Peyer's patch (tissue), 4 donors: ENCODE measurements at regions not wholly inside any gene's neighbourhood (a gene's known extent, or its start where the extent isn't known, plus 50 kb on each side); places are given as distances from the start of the nearest gene placed in this dataset.

Experiments
- DNase-seq, 3 donors: peaks; one replicate each; pipeline ENCODE4 v3.0.0-alpha.2; 2017 to 2019
- H3K27ac ChIP-seq, 4 donors: fragments of 200-600 bp; sonication (generic); one replicate each; pipeline ENCODE4 v1.5.1; 2016 to 2019
- H3K27me3 ChIP-seq, 2 donors: fragments of 200-600 bp; sonication (generic); one replicate each; pipeline ENCODE4 v1.5.1; 2019
- H3K36me3 ChIP-seq, 3 donors: fragments of 200-600 bp; sonication (generic); one replicate each; pipeline ENCODE4 v1.5.1; 2016 to 2019
- H3K4me1 ChIP-seq, 4 donors: fragments of 200-600 bp; sonication (generic); one replicate each; pipeline ENCODE4 v1.5.1; 2016 to 2019
- H3K4me3 ChIP-seq, 4 donors: fragments of 200-600 bp; sonication (generic); 1 replicate in 3 of 4; 2 replicates in 1 of 4; pipeline ENCODE4 v1.5.1; 2016 to 2019; ENCODE audit warnings: mild to moderate bottlenecking in 1 of 4
- H3K9me3 ChIP-seq, 4 donors: fragments of 200-600 bp; sonication (generic); one replicate each; pipeline ENCODE4 v1.5.1; 2016 to 2019; ENCODE audit warnings: mild to moderate bottlenecking in 1 of 4
- POLR2A ChIP-seq, 2 donors: fragments of 450-650 bp; IDR thresholded peaks; one replicate each; pipeline ENCODE4 v1.5.1; 2017; ENCODE audit warnings: antibody characterized with exemption in 2 of 2, mild to moderate bottlenecking in 2 of 2, moderate library complexity in 2 of 2
- TF ChIP-seq, protein P1 (sequence below), 6 experiments: fragments of 450-650 bp in 4 of 6; fragments of 200-600 bp in 2 of 6; sonication (generic) in 1 of 6; IDR thresholded peaks; one replicate each; pipeline ENCODE4 v1.5.1; 2017 to 2019; ENCODE audit warnings: antibody characterized with exemption in 6 of 6, mild to moderate bottlenecking in 3 of 6, moderate library complexity in 1 of 6

DNA sequence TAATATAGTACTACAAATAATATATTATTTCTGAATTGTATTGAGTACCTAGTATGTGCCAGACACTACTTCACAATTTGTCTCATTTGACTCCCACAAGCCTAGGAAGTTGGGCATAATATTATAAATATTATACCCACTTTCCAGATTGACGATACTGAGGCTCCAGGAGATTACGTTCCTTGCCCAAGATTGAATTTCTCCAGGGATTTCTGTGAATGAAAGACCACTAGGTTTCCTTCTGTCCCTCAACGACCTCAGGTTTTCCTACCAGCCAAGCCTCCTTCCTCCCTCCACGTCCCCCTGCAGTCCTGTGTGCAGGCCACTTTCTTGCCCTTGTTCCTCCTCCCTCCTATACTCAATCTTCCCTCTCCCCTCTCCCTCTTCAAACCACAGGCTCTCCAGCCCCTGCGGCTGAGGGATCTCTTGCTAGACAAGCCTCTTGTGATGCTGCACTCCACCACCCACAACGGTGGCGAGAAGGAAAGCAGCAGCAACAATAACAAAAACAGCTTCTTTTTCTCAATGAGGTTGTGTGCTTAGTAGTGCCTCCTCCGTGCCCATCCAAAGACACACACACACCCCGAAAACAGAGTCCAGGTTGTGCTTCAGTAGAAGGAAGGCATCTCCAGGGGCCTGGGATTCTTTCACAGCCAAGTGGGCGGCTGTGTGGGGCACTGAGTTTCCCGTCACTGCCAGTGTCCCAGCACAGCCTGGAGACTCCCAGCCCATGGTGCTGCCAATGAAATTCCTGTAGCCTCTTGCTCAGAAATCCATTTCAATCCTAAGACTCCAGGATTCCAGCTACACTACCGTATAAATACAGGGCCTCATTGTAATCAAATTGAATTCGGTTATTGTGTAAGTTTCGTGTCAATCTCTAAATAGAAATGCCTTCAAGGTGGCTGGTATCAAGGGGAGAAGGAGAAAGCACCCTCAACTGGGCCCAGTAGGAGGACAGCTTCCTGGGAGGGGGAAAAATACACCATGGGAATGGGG, 94.4 kb downstream of the NCR2 start:
- no peaks in the 10 kb centered on the region for H3K27me3 ChIP-seq
- DNase-seq, result no peak
- TF ChIP-seq POLR2A (IDR thresholded peaks at IDR 0.05), result no peak
- TF ChIP-seq, protein P1, sequence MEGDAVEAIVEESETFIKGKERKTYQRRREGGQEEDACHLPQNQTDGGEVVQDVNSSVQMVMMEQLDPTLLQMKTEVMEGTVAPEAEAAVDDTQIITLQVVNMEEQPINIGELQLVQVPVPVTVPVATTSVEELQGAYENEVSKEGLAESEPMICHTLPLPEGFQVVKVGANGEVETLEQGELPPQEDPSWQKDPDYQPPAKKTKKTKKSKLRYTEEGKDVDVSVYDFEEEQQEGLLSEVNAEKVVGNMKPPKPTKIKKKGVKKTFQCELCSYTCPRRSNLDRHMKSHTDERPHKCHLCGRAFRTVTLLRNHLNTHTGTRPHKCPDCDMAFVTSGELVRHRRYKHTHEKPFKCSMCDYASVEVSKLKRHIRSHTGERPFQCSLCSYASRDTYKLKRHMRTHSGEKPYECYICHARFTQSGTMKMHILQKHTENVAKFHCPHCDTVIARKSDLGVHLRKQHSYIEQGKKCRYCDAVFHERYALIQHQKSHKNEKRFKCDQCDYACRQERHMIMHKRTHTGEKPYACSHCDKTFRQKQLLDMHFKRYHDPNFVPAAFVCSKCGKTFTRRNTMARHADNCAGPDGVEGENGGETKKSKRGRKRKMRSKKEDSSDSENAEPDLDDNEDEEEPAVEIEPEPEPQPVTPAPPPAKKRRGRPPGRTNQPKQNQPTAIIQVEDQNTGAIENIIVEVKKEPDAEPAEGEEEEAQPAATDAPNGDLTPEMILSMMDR (IDR thresholded peaks at IDR 0.05), result no peak
- H3K27ac ChIP-seq, result no peak overlapping the region
- no peak overlapping the region for H3K4me3 ChIP-seq
- H3K9me3 ChIP-seq, result no peaks in the 10 kb centered on the region
- H3K36me3 ChIP-seq, result no peaks in the 10 kb centered on the region
- H3K4me1 ChIP-seq, result peaks cover 5 to 35% (median 12%) of the 10 kb centered on the region in 4 donors

DNA sequence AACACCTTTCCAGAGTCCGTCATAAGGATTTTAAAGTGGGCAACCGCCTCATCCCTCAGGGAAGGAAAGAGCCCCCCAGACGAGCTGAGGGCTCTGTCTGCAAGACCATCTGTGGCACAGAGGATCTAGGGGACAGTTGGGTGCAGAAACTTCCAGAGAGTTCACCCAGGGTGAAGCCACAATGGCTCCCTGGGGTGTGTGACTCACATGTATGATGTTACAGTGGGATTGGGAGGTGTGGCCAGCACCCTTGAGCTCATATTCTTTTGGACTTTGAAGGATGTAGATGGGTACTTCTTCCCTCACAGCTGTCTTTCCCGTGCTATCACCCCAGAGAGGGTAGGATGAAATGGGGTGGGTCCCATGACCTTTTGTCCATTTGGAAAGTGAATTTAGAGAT, 95.5 kb downstream of the NCR2 start:
- Histone ChIP-seq H3K4me3 (no peak overlapping the region), H3K27ac (no peak overlapping the region), H3K4me1 (peaks cover 5 to 35% (median 12%) of the 10 kb centered on the region in 4 donors), H3K36me3 (no peaks in the 10 kb centered on the region), H3K9me3 (no peaks in the 10 kb centered on the region), H3K27me3 (no peaks in the 10 kb centered on the region)
- TF ChIP-seq, protein P1 (IDR thresholded peaks at IDR 0.05), result no peak
- TF ChIP-seq POLR2A (IDR thresholded peaks at IDR 0.05), result no peak
- DNase-seq, result no peak

DNA sequence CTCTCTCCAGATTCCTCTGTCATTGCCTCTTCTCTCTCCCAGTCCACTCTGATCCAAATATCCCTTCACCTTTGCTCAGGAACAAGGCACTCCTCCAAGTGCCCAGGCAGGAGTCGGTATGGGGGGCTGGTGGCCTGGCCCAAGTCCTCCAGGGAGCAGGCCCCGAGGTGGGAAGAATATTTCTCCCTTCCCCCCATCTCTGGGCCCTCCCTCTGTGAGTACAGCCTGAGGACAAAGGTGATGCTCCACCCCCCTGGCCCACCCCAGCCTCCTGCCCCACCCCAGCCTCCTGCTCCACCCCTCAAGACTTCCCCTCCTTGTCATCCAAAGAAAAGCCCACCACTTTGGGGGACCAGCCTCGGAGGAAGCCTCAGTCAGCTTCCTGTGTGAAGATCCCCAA, 96.9 kb downstream of the NCR2 start:
- peak in 1 of 3 donors; percentile 49 for DNase-seq

DNA sequence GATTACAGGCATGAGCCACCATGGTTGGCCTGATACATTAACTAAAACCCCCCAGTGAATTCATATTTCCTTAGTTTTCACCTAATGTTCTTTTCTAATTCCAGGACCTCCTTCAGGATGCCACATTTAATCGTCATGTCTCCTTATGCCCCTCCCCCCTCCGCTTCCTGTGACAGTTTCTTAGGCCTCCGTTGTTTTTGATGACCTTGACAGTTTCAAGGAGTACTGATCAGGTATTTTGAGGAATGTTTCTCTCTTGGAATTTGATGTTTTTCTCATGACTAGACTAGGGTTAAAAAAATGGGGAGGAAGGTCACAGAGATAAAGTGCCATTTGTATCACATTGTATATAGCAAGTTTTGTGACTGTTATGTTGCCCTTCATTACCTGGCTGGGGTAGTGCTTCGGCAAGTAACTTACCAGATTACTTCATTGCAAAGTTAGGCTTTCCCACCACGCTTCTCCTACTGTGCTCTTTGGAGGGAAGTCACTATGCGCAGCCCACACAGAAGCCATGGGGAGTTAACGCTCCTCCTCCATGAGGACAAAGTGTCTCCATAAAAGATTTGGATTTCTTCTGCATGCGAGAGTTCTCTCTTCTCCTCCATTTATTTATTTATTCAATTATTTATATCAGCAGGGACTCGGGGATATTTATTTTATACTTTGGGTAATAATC, 99.5 kb downstream of the NCR2 start:
- Histone ChIP-seq H3K27me3 (no peaks in the 10 kb centered on the region), H3K4me1 (peaks cover 0 to 13% (median 0%) of the 10 kb centered on the region in 4 donors), H3K36me3 (no peaks in the 10 kb centered on the region), H3K9me3 (no peaks in the 10 kb centered on the region), H3K4me3 (no peak overlapping the region), H3K27ac (no peak overlapping the region)
- no peak for TF ChIP-seq POLR2A (IDR thresholded peaks at IDR 0.05)
- TF ChIP-seq, protein P1 (IDR thresholded peaks at IDR 0.05), result no peak
- DNase-seq, result no peak

More for the DNA sequence above, 96.9 kb downstream of the NCR2 start:
- no peaks in the 10 kb centered on the region for H3K9me3 ChIP-seq
- no peaks in the 10 kb centered on the region for H3K36me3 ChIP-seq
- no peak overlapping the region for H3K27ac ChIP-seq
- H3K4me3 ChIP-seq, result no peak overlapping the region
- peaks cover 5 to 33% (median 12%) of the 10 kb centered on the region in 4 donors for H3K4me1 ChIP-seq
- H3K27me3 ChIP-seq, result no peaks in the 10 kb centered on the region
- no peak for TF ChIP-seq POLR2A (IDR thresholded peaks at IDR 0.05)
- TF ChIP-seq, protein P1 (IDR thresholded peaks at IDR 0.05), result no peak

DNA sequence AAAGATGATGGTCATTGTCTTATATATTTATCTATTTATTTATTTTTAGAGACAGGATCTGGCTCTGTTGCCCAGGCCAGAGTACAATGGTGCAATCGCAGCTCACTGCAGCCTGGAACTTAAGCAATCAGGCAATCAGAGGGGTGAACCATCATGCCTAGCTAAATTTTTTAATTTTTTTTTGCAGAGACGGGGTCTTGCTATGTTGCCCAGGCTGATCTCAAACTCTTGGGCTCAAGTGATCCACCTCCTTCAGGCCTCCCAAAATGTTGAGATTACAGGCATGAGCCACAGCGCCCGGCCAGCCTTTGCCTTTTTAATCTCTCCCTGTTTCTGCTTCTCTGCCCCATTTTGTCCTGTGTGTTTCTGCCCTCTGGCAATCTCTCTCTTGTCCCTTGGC, 102.2 kb downstream of the NCR2 start:
- H3K36me3 ChIP-seq, result no peaks in the 10 kb centered on the region
- no peak for DNase-seq
- no peaks in the 10 kb centered on the region for H3K27me3 ChIP-seq
- no peak for TF ChIP-seq POLR2A (IDR thresholded peaks at IDR 0.05)
- TF ChIP-seq, protein P1 (IDR thresholded peaks at IDR 0.05), result no peak
- no peaks in the 10 kb centered on the region for H3K9me3 ChIP-seq
- H3K27ac ChIP-seq, result no peak overlapping the region
- peaks cover 0 to 11% (median 4%) of the 10 kb centered on the region in 4 donors for H3K4me1 ChIP-seq
- no peak overlapping the region for H3K4me3 ChIP-seq
